ENCODE measurements at regions not wholly inside any gene's neighbourhood (a gene's known extent, or its start where the extent isn't known, plus 50 kb on each side); places are given as distances from the start of the nearest gene placed in this dataset.

- in situ Hi-C loops (cut with HindIII; ENCODE audit: low sequenced_read_pairs), result no loop called here
- no peak for DNase-seq (ENCODE audit: low spot score)
Observed at GRCh38 chrX:99750721-99751120, 659.4 kb downstream of the PCDH19 start.

DNA sequence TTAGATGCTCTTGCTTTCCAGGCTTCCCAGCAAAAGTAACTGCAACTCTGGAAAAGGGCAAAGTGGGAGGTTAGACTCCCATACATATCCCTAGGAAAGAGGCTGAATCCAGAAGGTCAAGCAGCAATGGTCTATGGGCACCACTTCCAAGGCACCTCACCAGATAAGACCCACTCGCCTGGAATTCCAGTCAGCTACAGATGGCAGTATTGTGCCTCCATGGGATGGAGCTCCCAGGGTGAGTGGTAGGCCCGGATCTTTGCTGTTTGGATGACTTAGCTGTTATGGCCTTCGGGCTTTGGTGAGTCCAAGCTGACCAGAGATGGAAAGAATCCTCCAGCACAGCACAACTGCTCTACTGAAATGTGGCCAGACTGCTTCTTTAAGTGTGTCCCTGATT lies 688.0 kb downstream of the PCDH19 start:
- in situ Hi-C loops (cut with HindIII; ENCODE audit: low sequenced_read_pairs), result no loop called here
- no peak for DNase-seq (ENCODE audit: low spot score)

- no peak for DNase-seq (ENCODE audit: low spot score)
- in situ Hi-C loops (cut with HindIII; ENCODE audit: low sequenced_read_pairs), result no loop called here
Observed at GRCh38 chrX:99719140-99719539, 690.9 kb downstream of the PCDH19 start.

DNA sequence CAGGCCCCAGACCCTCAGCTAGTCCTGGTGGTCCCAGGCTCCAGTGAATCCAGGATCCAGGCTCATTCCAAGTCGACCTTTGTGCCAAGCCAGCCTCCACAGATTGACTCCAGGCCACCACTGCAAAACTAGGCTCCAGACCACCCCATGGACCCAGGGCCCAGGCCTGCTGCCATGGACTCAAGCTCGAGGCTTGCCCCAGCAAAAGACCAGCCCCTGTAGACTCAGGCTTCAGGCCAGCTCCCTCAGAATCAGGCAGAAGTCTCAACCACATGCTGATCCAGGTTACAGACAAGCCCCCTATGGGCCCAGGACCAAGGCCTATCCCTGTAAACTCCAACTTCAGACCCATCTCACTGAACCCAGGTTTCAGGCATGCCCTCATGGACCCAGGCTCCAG lies 692.4 kb downstream of the PCDH19 start:
- DNase-seq (ENCODE audit: low spot score), result no peak
- in situ Hi-C loops (cut with HindIII; ENCODE audit: low sequenced_read_pairs), result no loop called here

DNA sequence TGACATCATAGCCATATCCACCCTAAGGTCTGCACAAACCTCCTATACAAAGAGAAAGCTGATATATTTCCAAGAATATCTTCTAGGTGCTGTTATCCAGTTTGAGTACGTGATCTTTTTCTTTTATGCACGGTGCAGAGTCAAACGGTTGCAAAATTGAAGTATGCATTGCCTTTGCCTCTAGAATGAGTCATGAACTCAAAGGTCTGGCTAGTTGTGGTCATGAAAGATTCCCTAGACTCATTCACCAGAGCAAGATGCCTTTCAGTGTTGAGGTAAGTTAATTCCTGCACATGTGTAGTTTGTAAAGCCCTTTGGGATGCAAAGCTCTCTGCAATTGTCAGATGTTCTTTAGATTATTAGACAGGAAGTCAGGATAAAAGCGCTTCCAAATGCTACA lies 704.4 kb downstream of the PCDH19 start:
- no peak for DNase-seq (ENCODE audit: low spot score)
- in situ Hi-C loops (cut with HindIII; ENCODE audit: low sequenced_read_pairs), result no loop called here

- DNase-seq (ENCODE audit: low spot score), result no peak
- in situ Hi-C loops (cut with HindIII; ENCODE audit: low sequenced_read_pairs), result no loop called here
Observed at GRCh38 chrX:99703473-99703872, 706.6 kb downstream of the PCDH19 start.

GRCh38 chrX:99698451-99698850 lies 711.6 kb downstream of the PCDH19 start:
- in situ Hi-C loops (cut with HindIII; ENCODE audit: low sequenced_read_pairs), result no loop called here

GRCh38 chrX:99663136-99663535 lies 746.9 kb downstream of the PCDH19 start:
- in situ Hi-C loops (cut with HindIII; ENCODE audit: low sequenced_read_pairs), result no loop called here
- no peak for DNase-seq (ENCODE audit: low spot score)

More at GRCh38 chrX:99698451-99698850, 711.6 kb downstream of the PCDH19 start:
- DNase-seq (ENCODE audit: low spot score), result no peak

DNA sequence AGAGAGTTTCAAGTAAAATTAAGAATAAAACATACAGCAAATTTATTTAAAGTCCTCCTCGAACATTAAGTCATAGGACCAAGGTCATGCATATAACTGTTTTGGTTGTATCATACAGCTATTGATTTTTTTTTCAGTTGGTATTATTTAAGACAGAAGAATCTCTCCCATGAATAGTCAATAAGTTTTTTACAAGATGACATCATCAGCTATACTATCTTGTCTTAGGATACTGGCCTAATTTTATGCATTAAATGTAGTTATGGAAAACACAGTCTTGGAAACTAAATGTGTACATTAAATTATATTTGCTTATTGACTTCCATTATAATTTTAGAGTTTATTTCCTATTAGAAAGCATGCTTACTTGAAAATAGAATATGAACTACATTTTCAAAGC lies 755.9 kb downstream of the PCDH19 start:
- no peak for DNase-seq (ENCODE audit: low spot score)
- in situ Hi-C loops (cut with HindIII; ENCODE audit: low sequenced_read_pairs), result no loop called here

DNA sequence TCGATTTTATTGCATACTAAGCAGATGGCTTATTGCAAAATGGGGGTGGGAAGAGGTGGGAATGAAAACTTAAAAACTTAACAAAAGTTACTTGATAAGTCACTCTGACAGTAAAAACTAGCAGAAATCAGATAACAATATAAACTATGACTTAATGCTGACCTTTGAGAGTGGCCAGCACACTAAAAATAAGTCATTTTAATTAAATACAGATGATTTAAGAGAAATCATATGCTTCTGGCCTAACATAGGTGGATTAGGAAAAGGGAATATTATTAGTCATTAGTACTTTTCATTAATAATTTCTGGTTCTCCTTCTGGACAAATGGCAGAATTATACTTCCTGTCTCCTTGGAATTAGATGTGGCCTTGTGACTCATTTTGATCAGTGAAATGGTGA lies 756.7 kb downstream of the PCDH19 start:
- DNase-seq (ENCODE audit: low spot score), result no peak
- in situ Hi-C loops (cut with HindIII; ENCODE audit: low sequenced_read_pairs), result no loop called here

GRCh38 chrX:99613041-99613440 lies 797.0 kb downstream of the PCDH19 start:
- DNase-seq (ENCODE audit: low spot score), result no peak
- in situ Hi-C loops (cut with HindIII; ENCODE audit: low sequenced_read_pairs), result no loop called here

DNA sequence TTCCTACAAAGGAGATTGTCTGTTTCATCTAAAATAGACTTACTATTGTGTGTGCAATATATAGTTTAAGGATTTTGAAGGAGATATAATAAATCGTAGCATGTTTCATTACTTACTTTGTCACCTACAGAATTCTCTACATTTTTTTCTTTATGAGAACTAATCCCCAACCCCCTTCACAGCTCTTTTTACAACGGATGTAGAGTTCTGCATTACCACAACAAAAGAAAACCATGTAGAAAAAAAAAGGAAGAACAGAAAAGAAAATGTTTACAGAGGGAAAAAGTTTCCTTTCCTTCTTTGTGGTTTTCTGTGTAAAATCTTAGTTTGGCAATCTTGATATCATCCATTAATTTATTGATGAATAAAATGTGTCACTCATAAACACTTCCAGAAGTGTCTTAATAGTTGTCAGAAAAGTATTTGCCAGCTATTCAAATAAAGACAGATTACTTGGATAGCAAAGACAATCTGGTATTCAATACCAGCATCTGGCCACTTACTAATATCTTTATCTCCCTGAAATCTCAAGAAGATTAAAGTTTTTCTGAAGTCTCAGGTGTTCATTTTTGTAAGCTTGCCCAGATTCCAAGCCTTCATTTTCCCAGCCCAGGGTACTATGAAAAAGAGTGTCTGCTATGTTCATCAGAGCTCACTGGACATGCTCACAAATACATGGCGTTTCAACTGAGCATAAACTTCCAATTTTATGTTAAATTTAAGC lies 806.8 kb downstream of the PCDH19 start:
- DNase-seq (ENCODE audit: low spot score), result no peak
- in situ Hi-C loops (cut with HindIII; ENCODE audit: low sequenced_read_pairs), result no loop called here

- DNase-seq (ENCODE audit: low spot score), result no peak
- in situ Hi-C loops (cut with HindIII; ENCODE audit: low sequenced_read_pairs), result no loop called here
Observed at GRCh38 chrX:99602107-99602506, 808.0 kb downstream of the PCDH19 start.

GRCh38 chrX:99588936-99589335 lies 821.1 kb downstream of the PCDH19 start:
- no peak for DNase-seq (ENCODE audit: low spot score)
- in situ Hi-C loops (cut with HindIII; ENCODE audit: low sequenced_read_pairs), result no loop called here

- no peak for DNase-seq (ENCODE audit: low spot score)
- in situ Hi-C loops (cut with HindIII; ENCODE audit: low sequenced_read_pairs), result no loop called here
Observed at GRCh38 chrX:99572711-99573110, 837.4 kb downstream of the PCDH19 start.

DNA sequence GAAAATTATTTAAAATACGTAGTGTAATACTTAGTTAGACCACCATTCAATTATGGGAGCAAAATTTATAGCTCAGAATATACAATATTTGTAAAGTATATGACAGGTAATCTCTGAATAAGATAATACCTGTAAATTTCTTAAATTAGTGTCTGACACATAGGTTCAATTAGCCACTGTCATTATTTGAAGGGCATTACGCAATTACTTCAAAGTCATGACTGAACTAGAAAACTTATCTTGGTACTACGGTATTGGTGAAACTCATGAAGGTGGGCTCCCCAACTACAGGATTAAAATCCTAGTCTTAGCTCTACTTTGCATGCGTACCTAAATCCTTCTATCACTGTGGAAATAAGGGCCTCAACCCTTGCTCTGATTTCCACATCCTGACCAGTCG lies 860.7 kb downstream of the PCDH19 start:
- DNase-seq (ENCODE audit: low spot score), result no peak
- in situ Hi-C loops (cut with HindIII; ENCODE audit: low sequenced_read_pairs), result no loop called here

GRCh38 chrX:99522450-99522849 lies 887.6 kb downstream of the PCDH19 start:
- no peak for DNase-seq (ENCODE audit: low spot score)
- in situ Hi-C loops (cut with HindIII; ENCODE audit: low sequenced_read_pairs), result no loop called here

- in situ Hi-C loops (cut with HindIII; ENCODE audit: low sequenced_read_pairs), result no loop called here
- DNase-seq (ENCODE audit: low spot score), result no peak
Observed at GRCh38 chrX:99507768-99508167, 902.3 kb downstream of the PCDH19 start.

GRCh38 chrX:99495453-99495852 lies 914.6 kb downstream of the PCDH19 start:
- no peak for DNase-seq (ENCODE audit: low spot score)
- in situ Hi-C loops (cut with HindIII; ENCODE audit: low sequenced_read_pairs), result no loop called here

DNA sequence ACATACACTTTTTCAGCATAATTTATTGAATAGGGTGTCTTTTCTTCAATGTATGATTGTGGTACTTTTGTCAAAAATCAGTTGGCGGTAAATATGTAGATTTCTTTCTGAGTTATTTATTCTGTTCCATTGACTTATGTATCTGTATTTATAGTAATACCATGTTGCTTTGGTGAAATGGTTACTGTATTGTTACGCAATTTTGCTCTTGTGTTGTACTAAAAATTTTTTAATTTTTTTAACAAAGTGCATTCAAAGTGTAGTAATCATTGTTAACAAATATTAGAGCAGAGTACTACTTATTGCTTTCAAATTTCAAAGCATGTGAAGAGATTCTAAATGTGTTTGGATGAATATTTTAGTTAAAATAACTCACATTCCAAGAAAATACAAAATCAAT lies 915.4 kb downstream of the PCDH19 start:
- DNase-seq (ENCODE audit: low spot score), result no peak
- in situ Hi-C loops (cut with HindIII; ENCODE audit: low sequenced_read_pairs), result no loop called here

DNA sequence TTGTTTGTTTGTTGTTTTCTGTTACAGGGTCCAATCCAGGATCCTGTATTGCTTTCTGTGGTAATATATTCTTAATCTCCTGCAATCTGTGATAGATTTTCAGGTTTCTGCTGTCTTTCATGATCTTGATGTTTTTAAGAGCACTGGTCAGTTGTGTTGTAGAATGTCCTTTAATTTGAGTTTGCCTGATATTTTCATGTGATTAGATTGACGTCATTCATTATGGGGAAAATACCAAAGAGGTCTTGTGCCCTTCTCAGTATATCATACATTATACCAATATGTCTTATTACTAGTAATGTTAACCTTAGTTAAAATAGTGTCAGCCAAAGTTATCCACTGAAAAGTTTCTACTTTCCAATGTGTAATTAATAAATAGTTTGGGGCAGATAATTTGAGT lies 929.3 kb downstream of the PCDH19 start:
- no peak for DNase-seq (ENCODE audit: low spot score)
- in situ Hi-C loops (cut with HindIII; ENCODE audit: low sequenced_read_pairs), result no loop called here

DNA sequence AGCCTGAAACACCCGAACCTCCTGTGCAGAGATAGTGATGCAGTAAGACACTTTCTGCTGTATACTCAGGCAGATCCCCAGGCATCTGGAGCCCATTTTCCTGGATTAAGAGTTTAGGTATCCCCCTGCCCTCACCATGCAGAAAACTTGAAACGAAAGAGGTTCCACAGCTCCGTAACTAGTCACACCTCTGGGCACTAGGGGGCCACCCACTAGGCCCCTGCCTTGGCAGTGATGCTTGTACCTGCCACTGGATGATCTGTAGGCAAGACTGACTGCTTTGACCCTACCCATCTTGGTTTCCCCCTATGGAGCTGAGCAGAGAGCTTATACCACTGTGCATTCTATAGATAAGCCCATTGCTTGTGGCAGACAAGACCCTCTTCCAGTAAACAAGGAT lies 940.6 kb downstream of the PCDH19 start:
- in situ Hi-C loops (cut with HindIII; ENCODE audit: low sequenced_read_pairs), result no loop called here
- no peak for DNase-seq (ENCODE audit: low spot score)

All from G401 (cell line).